ENCODE measurements at regions not wholly inside any gene's neighbourhood (a gene's known extent, or its start where the extent isn't known, plus 50 kb on each side); places are given as distances from the start of the nearest gene placed in this dataset.
"Not testable (repeated sequence)": the region's sequence is repeated elsewhere in the genome, so short reads cannot be mapped to it uniquely, and the experiment has no call there.

GRCh38 chr5:157936776-157937501, 78.0 kb upstream of the CLINT1 start:
- DNase-seq (ENCODE audit: low read depth in 4 of 4, low spot score in 3 of 4) = not testable (repeated sequence)

- DNase-seq (ENCODE audit: low read depth in 4 of 4, low spot score in 3 of 4) = no peak
These were observed 75.7 kb upstream of the CLINT1 start for GRCh38 chr5:157934600-157934999.

DNA sequence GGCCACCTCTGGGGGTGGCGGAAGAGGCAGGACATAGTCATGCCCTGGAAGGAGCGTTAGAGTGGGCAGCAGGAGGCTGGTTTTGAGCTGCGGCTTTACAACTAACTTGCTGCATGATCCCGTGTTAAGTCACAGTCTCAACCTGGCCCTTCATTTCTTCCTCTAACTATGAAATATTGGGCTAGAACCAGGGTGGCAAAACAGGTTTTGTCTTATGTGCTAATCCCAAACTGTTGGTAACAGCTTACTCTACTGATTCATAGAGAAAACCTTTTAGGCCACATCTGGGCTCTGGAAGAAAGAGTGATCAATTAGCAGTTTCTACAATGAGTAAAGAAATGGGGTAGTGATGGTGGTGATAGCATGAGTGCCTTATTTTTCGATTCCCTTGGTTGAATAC, 74.1 kb upstream of the CLINT1 start:
- no peak for DNase-seq (ENCODE audit: low read depth in 4 of 4, low spot score in 3 of 4)

DNA sequence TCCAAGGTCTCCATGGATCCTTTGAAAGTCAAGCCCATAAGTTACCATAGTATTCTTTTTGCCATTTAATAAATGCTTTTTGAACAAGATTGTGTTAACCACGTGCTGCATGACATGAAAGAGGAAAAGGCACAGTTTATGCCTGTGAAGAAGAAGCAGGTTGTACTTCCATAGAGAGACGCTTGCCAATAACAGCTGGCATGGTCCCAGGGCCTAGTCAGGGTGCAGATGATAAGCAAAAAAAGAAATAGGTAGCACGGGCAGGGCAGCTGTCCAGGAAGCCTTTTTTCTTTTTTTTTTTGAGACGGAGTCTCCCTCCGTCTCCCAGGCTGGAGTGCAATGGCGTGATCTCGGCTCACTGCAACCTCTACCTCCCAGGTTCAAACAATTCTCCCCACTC, 71.8 kb upstream of the CLINT1 start:
- DNase-seq (ENCODE audit: low read depth in 4 of 4, low spot score in 3 of 4) = no peak

DNA sequence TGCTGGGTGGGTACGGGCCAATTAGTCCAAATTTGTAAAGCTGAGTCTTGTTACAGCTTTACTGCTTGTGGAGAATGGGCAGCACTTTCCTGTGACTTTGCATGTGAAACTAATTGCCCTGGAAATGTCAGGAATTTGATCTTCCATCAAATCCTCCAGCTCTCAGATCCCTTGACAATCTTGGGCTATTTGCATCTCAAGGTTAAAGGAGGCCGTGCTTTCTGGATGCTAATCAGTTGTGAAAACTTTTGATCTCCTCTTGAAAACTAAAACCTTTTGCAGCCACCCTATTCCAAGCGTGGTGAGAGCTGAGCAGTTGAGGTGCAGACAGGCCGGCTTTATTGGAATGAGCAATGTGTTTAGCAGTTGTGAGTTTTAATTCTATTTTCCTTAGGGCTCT, 68.0 kb upstream of the CLINT1 start:
- no peak for DNase-seq (ENCODE audit: low read depth in 4 of 4, low spot score in 3 of 4)

DNA sequence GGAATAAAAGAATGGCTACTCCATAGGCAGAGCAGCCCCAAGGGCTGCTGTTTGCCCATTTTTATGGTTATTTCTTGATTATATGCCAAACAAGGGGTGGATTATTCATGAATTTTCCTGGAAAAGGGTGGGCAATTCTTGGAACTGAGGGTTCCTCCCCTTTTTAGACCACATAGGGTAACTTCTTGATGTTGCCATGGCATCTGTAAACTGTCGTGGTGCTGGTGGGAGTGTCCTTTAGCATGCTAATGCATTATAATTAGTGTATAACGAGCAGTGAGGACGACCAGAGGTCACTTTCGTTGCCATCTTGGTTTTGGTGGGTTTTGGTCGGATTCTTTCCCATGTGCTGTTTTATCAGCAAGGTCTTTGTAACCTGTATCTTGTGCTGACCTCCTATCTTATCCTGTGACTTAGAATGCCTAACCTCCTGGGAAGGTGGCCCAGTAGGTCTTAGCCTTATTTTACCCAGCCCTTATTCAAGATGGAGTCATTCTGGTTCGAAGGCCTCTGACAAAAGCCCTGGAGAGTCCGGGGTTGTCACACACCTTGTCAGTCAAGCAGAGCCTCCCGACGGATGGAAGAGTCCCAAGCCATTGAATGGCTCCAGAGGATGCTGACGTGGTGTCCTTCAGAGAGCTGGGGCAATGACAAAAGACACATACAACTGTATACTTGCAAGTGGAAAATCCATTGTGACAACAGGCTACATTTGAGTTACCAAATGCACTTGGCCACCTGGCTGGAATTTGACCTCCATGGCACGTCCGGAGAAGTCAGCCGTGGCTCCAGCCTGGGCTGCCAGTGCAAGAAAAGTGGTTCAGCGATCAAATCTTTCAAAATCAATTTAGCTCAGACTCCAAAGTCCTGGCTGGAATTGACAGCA, 67.1 kb upstream of the CLINT1 start:
- DNase-seq (ENCODE audit: low read depth in 4 of 4, low spot score in 3 of 4) = no peak

DNA sequence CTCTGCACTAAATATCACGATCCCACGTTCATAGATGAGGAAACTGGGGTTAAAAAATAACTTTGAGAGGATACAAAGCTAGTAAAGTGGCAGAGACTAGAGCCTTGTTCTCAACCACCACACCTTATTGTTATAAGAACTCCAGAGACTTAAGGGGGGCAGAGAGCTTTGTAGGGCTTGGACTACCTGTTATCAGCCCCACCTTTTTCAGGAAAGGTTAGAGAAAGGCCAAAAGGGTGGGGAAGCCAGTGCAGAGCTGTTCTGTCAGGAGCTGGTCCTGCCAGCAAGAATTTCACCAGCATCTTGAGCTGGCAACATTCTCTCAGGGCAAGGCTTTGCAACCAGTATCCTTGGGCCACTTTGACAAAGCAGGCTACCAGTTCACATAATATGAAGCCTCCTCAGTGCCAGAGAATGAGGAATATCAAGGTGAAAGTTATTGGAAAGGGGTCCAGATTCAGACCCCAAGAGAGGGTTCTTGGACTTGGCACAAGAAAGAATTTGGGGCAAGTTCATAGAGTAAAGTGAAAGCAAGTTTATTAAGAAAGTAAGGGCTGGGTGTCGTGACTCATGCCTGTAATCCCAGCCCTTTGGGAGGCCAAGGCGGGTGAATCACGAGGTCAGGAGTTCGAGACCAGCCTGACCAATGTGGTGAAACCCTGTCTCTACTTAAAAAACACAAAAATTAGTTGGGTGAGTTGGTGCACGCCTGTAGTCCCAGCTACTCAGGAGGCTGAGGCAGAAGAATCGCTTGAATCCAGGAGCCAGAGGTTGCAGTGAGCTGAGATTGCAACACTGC, 66.2 kb upstream of the CLINT1 start:
- no peak for DNase-seq (ENCODE audit: low read depth in 4 of 4, low spot score in 3 of 4)

GRCh38 chr5:157924490-157924889, 65.5 kb upstream of the CLINT1 start:
- DNase-seq (ENCODE audit: low read depth in 4 of 4, low spot score in 3 of 4) = no peak

DNA sequence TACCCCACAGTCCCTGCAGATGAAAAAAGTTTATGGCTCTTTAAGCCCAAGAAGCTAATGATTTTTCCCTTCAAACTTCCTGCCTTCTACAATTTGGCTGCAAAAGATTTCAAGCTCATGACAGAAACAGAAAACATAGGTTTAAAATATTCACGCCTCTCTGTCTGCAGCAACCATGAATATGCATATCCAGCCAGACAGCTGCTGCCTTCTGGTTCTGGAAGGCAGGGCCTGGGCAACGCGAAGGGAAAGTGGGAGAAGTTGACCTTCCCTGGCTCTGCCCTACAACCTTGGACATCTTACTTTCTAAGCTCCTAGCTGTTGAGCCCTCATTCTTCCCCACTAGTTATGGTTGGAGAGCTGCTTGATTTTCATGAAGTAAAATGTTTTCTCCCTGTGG, 64.8 kb upstream of the CLINT1 start:
- no peak for DNase-seq (ENCODE audit: low read depth in 4 of 4, low spot score in 3 of 4)

- DNase-seq (ENCODE audit: low read depth in 4 of 4, low spot score in 3 of 4) = no peak
These were observed 63.1 kb upstream of the CLINT1 start for GRCh38 chr5:157922026-157922425.

- no peak for DNase-seq (ENCODE audit: low read depth in 4 of 4, low spot score in 3 of 4)
These were observed 61.9 kb upstream of the CLINT1 start for GRCh38 chr5:157920828-157921170.

DNA sequence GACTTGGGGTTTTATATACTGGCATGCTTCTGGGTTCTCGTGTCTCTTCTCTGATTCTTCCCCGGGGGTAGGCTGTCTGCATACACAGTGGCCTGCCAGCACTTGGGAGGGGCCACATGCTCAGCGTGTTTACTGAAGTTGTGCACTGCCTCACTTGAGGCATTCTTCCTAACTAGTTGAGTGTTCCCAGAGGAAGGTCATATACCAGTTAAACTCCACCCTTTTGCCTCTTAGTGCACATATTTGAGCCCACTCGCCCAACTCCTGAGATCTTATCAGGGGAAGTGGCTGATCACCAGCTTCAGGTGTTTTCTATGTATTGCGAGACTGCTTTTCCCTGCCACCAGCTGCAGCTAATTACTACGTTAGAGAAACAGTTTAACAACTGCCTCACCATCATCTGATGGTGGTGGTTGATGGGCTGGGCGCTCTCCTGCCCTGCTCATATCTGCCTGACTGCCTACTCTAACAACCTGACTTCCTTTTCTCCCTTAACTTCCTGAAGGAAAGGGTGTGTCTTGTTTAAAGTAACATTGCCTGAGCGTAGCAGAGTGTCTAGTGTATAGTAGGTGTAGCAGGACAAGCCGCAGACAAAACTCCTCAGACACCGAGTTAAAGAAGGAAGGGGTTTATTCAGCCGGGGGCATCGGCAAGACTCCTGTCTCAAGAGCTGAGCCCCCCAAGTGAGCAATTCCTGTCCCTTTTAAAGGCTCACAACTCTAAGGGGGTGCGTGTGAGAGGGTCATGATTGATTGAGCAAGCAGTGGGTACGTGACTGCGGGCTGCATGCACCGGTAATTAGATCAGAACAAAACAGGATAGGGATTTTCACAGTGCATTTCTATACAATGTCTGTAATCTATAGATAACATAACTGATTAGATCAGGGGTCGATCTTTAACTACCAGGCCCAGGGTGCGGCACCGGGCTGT, 60.1 kb upstream of the CLINT1 start:
- no peak for DNase-seq (ENCODE audit: low read depth in 4 of 4, low spot score in 3 of 4)

- DNase-seq (ENCODE audit: low read depth in 4 of 4, low spot score in 3 of 4) = no peak
These were observed 59.2 kb upstream of the CLINT1 start for GRCh38 chr5:157917899-157918809.

DNA sequence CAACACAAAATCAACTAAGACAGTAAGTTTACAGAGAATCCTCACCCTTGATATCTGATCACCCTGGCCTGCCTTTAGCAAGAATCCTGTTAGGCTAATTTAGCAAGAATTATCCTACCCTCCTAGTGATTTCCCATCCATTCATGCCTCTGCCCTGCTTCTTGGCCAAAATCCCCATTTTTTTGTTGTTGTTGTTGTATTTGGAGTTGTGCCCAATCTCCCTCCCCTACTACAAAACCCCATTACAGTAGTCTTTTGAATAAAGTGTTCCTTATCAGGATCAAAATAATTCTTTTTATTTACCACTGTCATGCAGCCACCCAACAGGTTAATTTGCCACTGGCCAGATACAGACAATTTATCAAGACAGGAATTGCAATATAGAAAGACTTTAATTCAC, 58.5 kb upstream of the CLINT1 start:
- DNase-seq (ENCODE audit: low read depth in 4 of 4, low spot score in 3 of 4) = no peak

DNA sequence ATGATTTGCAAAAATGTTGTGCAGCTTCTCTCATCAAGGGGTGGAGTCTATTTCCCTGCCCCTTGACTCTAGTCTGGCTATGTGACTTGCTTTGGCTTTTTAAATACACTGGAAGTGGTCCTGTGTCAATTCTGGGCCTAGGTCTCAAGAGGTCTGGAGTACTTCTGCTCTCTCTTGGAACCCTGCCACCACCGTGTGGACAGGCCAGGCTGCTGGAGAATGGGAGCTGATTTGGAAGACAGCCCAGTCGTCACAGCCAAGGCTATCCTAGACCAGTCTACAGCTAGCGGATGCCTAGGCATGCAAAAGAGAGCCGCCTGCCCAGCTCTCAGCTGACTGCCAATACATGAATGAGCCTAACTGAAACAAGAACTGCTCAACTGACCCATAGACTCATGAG, 56.7 kb upstream of the CLINT1 start:
- no peak for DNase-seq (ENCODE audit: low read depth in 4 of 4, low spot score in 3 of 4)

DNA sequence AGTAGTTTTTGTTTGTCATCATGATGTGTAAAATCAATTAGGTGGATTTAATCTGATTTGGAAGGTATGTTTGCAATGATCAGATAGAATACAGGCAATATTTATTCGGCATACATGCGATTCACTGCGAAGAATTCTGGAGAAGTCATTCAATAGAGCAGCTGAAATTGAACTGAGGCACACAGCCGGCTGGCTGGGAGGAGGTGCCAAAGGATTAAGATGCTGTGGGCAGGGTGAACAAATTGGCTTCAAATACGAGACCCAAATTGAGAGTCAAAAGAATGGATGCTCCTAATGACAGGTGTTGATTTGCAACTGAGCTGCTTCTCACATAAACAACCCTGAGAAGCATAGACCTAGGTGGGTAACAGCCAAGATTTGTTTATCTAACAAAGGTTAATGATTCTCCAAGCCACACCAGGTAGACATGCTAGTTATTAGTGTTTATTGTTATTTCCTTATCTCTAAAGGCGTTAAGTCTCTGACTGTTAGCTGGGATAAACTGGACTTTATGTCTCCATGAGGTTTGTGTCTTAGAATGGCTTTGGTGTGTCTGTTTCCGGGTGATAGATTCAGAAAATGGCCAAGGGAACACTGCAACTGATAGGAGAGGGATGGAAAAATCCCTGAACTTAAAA, 55.3 kb upstream of the CLINT1 start:
- DNase-seq (ENCODE audit: low read depth in 4 of 4, low spot score in 3 of 4) = no peak

DNA sequence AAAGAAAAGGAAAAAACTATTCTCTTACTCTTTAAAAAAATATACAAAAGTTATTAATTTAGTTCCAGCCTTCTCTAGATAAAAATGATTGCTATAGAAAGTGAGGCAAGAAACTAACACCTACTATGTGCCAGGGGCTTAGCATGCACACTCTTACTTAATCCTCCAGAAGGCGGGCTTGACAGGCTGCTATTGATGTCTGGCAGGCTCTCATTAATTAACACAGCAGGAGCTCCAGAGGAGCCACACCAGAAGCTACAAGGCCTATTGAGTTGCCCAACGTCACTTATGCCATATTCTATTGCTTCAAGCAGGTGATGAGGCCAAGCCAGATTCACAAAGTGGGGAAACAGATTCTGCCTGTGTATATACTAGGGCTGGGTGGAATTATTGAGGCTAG, 54.6 kb upstream of the CLINT1 start:
- DNase-seq (ENCODE audit: low read depth in 4 of 4, low spot score in 3 of 4) = no peak

GRCh38 chr5:157912621-157913325, 53.8 kb upstream of the CLINT1 start:
- DNase-seq (ENCODE audit: low read depth in 4 of 4, low spot score in 3 of 4) = peak in 3 of 4 donors; percentile 45 to 69 (median 59)

Data from left renal pelvis (tissue), 4 donors.